ENCODE measurements at regions not wholly inside any gene's neighbourhood (a gene's known extent, or its start where the extent isn't known, plus 50 kb on each side); places are given as distances from the start of the nearest gene placed in this dataset.

DNA sequence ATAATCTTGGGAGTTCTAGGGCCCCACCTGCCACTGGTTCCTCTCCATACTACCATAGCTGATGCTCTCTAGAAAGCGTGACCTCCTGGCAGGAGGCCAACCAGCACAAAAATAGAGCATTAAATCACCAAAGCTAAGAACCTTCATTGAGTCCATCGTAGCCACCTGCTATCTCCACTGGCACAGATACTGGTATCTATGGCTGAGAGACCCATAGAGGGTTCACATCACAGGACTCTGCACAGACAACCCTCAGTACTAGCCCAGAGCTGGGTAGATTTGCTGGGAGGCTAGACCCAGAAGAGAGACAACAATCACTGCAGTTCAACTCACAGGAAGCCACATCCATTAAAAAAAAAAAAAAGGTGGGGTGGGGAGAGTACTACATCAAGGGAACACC is 509.1 kb downstream of the DTWD2 start:
- H2BK5ac ChIP-seq (ENCODE audit: insufficient read length, low read length): no peak overlapping the region
- H3K23ac ChIP-seq (ENCODE audit: insufficient read length, low read depth, low read length): no peak overlapping the region
- H2AFZ ChIP-seq (ENCODE audit: low read length): no peak overlapping the region
- no peak overlapping the region for H3K18ac ChIP-seq (ENCODE audit: insufficient read length, low read depth, low read length)
- no peaks in the 10 kb centered on the region for H3K27me3 ChIP-seq (ENCODE audit: insufficient read depth, low read length)
- TF ChIP-seq, protein P1, sequence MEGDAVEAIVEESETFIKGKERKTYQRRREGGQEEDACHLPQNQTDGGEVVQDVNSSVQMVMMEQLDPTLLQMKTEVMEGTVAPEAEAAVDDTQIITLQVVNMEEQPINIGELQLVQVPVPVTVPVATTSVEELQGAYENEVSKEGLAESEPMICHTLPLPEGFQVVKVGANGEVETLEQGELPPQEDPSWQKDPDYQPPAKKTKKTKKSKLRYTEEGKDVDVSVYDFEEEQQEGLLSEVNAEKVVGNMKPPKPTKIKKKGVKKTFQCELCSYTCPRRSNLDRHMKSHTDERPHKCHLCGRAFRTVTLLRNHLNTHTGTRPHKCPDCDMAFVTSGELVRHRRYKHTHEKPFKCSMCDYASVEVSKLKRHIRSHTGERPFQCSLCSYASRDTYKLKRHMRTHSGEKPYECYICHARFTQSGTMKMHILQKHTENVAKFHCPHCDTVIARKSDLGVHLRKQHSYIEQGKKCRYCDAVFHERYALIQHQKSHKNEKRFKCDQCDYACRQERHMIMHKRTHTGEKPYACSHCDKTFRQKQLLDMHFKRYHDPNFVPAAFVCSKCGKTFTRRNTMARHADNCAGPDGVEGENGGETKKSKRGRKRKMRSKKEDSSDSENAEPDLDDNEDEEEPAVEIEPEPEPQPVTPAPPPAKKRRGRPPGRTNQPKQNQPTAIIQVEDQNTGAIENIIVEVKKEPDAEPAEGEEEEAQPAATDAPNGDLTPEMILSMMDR (conservative IDR thresholded peaks at IDR 0.05): no peak
- H3K56ac ChIP-seq (ENCODE audit: insufficient read length, low read depth, low read length): no peak overlapping the region
- no peak overlapping the region for H2AK5ac ChIP-seq (ENCODE audit: insufficient read length, low read length)
- no peaks in the 10 kb centered on the region for H3K4me1 ChIP-seq (ENCODE audit: insufficient read depth, low read length)
- H4K5ac ChIP-seq (ENCODE audit: insufficient read length, low read depth, low read length): no peak overlapping the region
- H3K27ac ChIP-seq (ENCODE audit: insufficient read length, low read depth, low read length): no peak overlapping the region
- H3T11ph ChIP-seq (ENCODE audit: low read length): no peak overlapping the region
- H2BK12ac ChIP-seq (ENCODE audit: insufficient read length, low read depth, low read length): no peak overlapping the region
- no peak overlapping the region for H3K14ac ChIP-seq (ENCODE audit: insufficient read depth, low read length)
- H3K23me2 ChIP-seq (ENCODE audit: insufficient read length, low read depth, low read length, poor library complexity, severe bottlenecking): no peaks in the 10 kb centered on the region
- H4K8ac ChIP-seq (replicated peaks; ENCODE audit: insufficient read length, low read depth, low read length): no peak overlapping the region
- no CpG with 5 or more reads among the region's 2 CpGs for WGBS (ENCODE audit: extremely low coverage, insufficient read length, low lambda C conversion rate)
- H3K4me2 ChIP-seq (ENCODE audit: insufficient read depth, insufficient read length, low read length): no peak overlapping the region
- Mint-ChIP-seq H3K4me1 (no peaks in the 10 kb centered on the region), H3K9me3 (peaks cover 19 to 24% of the 10 kb centered on the region in 2 experiments), H3K4me3 (no peak overlapping the region), H3K27me3 (ENCODE audit: low read depth) (no peaks in the 10 kb centered on the region), H3K27ac (no peak overlapping the region), H3K36me3 (ENCODE audit: insufficient read depth in 1 of 3, low read depth in 3 of 3) (peaks cover 7 to 28% (median 14%) of the 10 kb centered on the region in 3 experiments)
- H3K79me2 ChIP-seq (ENCODE audit: insufficient read depth, low read length): no peaks in the 10 kb centered on the region
- no peak overlapping the region for H2BK120ac ChIP-seq (ENCODE audit: low read depth, low read length, poor library complexity, severe bottlenecking)
- no peaks in the 10 kb centered on the region for H3K79me1 ChIP-seq (ENCODE audit: insufficient read depth, low read depth, low read length, poor library complexity, severe bottlenecking)
- H3K9ac ChIP-seq (ENCODE audit: extremely low read depth, insufficient read length, low read length): no peak overlapping the region
- H4K20me1 ChIP-seq (ENCODE audit: control insufficient read depth, insufficient read depth, insufficient read length): no peaks in the 10 kb centered on the region
- DNase-seq: no peak
- no peak overlapping the region for H4K91ac ChIP-seq (ENCODE audit: insufficient read length, low read depth, low read length)
- H3K9me3 ChIP-seq (ENCODE audit: control insufficient read depth, low read depth, low read length): no peaks in the 10 kb centered on the region
- H3K4ac ChIP-seq (ENCODE audit: low read depth, low read length): no peak overlapping the region
- no peak overlapping the region for H2BK15ac ChIP-seq (ENCODE audit: low read depth, low read length)
- no peak overlapping the region for H2BK20ac ChIP-seq (ENCODE audit: low read depth, low read length, poor library complexity, severe bottlenecking)
